Breast epithelium (tissue), 4 donors: ENCODE measurements at regions not wholly inside any gene's neighbourhood (a gene's known extent, or its start where the extent isn't known, plus 50 kb on each side); places are given as distances from the start of the nearest gene placed in this dataset.

Source experiments
- DNase-seq, 2 donors: peaks; one replicate each; pipeline ENCODE4 v3.0.0-alpha.2; 2019; ENCODE audit warnings: low spot score in 2 of 2
- H3K27ac ChIP-seq, 2 donors: fragments of 200-600 bp; sonication (generic) in 1 of 2; one replicate each; pipeline ENCODE4 v1.5.1; 2016 to 2019; ENCODE audit warnings: mild to moderate bottlenecking in 1 of 2
- H3K27me3 ChIP-seq, 2 donors: fragments of 200-600 bp; sonication (generic) in 1 of 2; one replicate each; pipeline versions ENCODE4 v1.5.1 to v1.6.0; 2017 to 2019; ENCODE audit warnings: control low read depth in 1 of 2, mild to moderate bottlenecking in 1 of 2
- H3K36me3 ChIP-seq: fragments of 200-600 bp; one replicate; pipeline ENCODE4 v1.5.1; 2019
- H3K4me1 ChIP-seq, 2 donors: fragments of 200-600 bp; sonication (generic); one replicate each; pipeline ENCODE4 v1.5.1; 2016 to 2019; ENCODE audit warnings: control low read depth in 1 of 2
- H3K4me3 ChIP-seq, 3 donors: fragments of 200-600 bp; sonication (generic); 1 replicate in 2 of 3; 2 replicates in 1 of 3; pipeline ENCODE4 v1.5.1; 2016 to 2019; ENCODE audit warnings: mild to moderate bottlenecking in 3 of 3, moderate library complexity in 2 of 3
- H3K9me3 ChIP-seq, 2 donors: fragments of 200-600 bp; sonication (generic) in 1 of 2; one replicate each; pipeline ENCODE4 v1.5.1; 2016 to 2019; ENCODE audit warnings: control low read depth in 1 of 2
- POLR2A ChIP-seq: fragments of 450-650 bp; IDR thresholded peaks from one replicate; pipeline ENCODE4 v1.6.1; 2016; ENCODE audit warnings: antibody characterized with exemption, mild to moderate bottlenecking, moderate library complexity
- POLR2AphosphoS5 ChIP-seq, 3 donors: sonication (generic); formaldehyde crosslinking; IDR thresholded peaks; one replicate each; pipeline ENCODE4 v1.6.1; 2017; ENCODE audit warnings: antibody characterized with exemption in 3 of 3
- intact Hi-C: fragments of 100-400 bp; cut with DNase I; formaldehyde crosslinking; loops from one replicate; pipeline ENCODE4 v1.15.1; 2023; ENCODE audit warnings: low total_unique reads
- TF ChIP-seq, protein P1 (sequence below), 3 donors: fragments of 450-650 bp; IDR thresholded peaks; one replicate each; pipeline ENCODE4 v1.5.1; 2016 to 2017; ENCODE audit warnings: antibody characterized with exemption in 3 of 3, mild to moderate bottlenecking in 3 of 3, moderate library complexity in 3 of 3

DNA sequence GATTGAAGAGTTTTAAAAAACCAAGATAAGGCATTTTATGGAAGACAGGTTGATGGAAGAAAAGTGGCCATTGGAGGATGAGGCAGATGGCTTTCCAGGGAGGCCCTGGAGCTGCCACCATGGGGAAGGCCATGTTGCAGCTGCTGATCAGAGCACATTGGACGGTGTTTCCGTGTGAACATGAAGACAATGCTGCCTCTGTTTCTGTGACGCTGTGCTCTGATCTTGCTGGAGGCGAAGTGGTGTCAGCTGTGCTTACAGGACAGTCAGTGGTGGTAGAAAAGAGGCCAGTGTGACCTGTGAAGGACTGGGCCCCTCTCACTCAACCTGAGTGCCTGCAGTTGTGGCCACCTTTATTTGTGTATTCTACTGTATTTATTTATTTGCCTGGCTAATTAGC, 132.9 kb downstream of the FAM204A start:
- no peak overlapping the region for H3K27ac ChIP-seq
- no peaks in the 10 kb centered on the region for H3K36me3 ChIP-seq
- DNase-seq: peak in 1 of 2 donors; percentile 30
- intact Hi-C loops: no loop called here
- TF ChIP-seq POLR2A (no peak), POLR2AphosphoS5 (IDR thresholded peaks at IDR 0.05) (no peak)
- TF ChIP-seq, protein P1, sequence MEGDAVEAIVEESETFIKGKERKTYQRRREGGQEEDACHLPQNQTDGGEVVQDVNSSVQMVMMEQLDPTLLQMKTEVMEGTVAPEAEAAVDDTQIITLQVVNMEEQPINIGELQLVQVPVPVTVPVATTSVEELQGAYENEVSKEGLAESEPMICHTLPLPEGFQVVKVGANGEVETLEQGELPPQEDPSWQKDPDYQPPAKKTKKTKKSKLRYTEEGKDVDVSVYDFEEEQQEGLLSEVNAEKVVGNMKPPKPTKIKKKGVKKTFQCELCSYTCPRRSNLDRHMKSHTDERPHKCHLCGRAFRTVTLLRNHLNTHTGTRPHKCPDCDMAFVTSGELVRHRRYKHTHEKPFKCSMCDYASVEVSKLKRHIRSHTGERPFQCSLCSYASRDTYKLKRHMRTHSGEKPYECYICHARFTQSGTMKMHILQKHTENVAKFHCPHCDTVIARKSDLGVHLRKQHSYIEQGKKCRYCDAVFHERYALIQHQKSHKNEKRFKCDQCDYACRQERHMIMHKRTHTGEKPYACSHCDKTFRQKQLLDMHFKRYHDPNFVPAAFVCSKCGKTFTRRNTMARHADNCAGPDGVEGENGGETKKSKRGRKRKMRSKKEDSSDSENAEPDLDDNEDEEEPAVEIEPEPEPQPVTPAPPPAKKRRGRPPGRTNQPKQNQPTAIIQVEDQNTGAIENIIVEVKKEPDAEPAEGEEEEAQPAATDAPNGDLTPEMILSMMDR (IDR thresholded peaks at IDR 0.05): no peak
- no peak overlapping the region for H3K4me3 ChIP-seq
- no peaks in the 10 kb centered on the region for H3K4me1 ChIP-seq
- no peaks in the 10 kb centered on the region for H3K9me3 ChIP-seq
- no peaks in the 10 kb centered on the region for H3K27me3 ChIP-seq

DNA sequence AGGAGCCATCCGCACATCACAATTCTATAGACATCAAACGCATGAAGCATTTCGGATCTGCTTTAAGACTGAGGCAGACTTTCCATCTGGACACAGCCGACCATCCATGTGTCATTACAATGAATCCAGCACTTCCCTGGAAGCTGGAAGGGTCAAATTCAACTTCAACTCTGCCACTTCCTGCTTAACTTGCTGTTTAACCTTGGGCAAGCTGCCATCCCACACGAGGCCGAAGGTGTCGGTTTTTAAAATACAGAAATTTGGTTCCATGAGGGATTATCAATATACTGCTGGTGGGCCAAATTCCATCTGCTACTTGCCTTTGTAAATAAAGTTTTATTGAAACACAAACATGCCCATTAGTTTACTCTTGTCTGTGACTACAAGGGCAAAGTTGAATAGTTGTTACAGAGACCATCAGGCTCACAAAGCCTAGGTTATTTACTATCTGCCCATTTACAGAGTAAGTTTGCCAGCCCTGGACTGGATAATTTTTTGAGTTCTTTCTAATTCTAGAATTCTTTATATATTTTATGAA, 134.6 kb downstream of the FAM204A start:
- DNase-seq: no peak
- TF ChIP-seq POLR2A (no peak), POLR2AphosphoS5 (IDR thresholded peaks at IDR 0.05) (no peak)
- TF ChIP-seq, protein P1 (IDR thresholded peaks at IDR 0.05): no peak
- H3K4me1 ChIP-seq: no peaks in the 10 kb centered on the region
- intact Hi-C loops: no loop called here
- no peaks in the 10 kb centered on the region for H3K9me3 ChIP-seq
- no peaks in the 10 kb centered on the region for H3K36me3 ChIP-seq
- no peak overlapping the region for H3K4me3 ChIP-seq
- H3K27me3 ChIP-seq: no peaks in the 10 kb centered on the region
- H3K27ac ChIP-seq: no peak overlapping the region

DNA sequence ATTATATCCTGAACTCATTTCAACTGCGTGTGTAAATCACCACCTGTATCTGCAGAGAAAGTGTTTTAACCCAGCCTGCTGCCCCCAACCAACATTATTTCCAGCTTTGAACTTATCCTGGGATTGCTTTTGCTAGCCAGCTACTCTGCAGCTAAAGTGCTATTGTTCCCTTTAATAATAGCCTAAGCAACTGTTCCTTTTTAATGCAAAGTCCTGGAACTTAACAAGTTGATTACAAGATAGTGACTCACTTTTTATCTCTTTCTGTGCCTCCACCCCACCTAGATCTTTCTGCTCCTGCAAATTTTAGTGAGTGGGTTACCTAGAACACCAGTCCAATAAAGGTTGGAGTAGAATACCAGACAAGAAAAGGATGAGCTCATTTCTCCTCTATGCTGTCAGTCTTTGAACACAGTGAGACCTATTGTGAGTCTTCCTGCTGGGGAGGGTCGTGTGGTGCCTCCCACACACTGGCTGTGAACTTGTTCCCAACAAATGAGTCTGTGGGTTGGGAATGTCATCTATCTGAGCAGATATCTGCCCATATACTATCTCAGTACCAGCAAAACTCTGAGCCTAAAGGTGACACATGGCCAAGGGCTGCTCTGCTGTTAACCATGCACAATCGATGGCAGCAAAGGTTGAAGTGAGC, 137.7 kb downstream of the FAM204A start:
- no peaks in the 10 kb centered on the region for H3K36me3 ChIP-seq
- peaks cover 0 to under 1% of the 10 kb centered on the region in 2 donors for H3K9me3 ChIP-seq
- TF ChIP-seq, protein P1 (IDR thresholded peaks at IDR 0.05): no peak
- no peak for TF ChIP-seq POLR2A
- no peak for TF ChIP-seq POLR2AphosphoS5 (IDR thresholded peaks at IDR 0.05)
- intact Hi-C loops: no loop called here
- H3K27ac ChIP-seq: no peak overlapping the region
- no peaks in the 10 kb centered on the region for H3K27me3 ChIP-seq
- DNase-seq: no peak
- no peaks in the 10 kb centered on the region for H3K4me1 ChIP-seq
- H3K4me3 ChIP-seq: no peak overlapping the region

DNA sequence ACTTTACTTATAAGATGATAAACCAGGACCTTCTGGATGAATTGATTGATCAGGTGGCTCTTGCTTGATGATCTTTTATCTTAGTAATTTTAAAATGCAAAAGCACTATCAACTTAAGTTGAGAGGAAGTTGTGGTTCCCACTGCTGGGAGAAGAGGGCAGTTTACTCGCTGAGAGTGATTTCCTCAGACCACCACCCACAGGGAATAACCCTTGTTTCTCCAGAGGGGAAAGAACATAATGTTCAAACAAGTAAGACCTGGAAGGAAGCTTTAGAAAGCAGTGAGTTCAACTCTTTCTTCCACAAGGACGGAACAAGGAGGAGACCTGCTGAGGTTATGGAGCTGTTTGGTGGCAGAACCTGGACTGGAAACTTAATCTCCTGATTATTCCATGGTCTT, 138.7 kb downstream of the FAM204A start:
- intact Hi-C loops: no loop called here
- no peaks in the 10 kb centered on the region for H3K27me3 ChIP-seq
- no peaks in the 10 kb centered on the region for H3K4me1 ChIP-seq
- peaks cover 0 to 7% of the 10 kb centered on the region in 2 donors for H3K9me3 ChIP-seq
- H3K27ac ChIP-seq: no peak overlapping the region
- H3K36me3 ChIP-seq: no peaks in the 10 kb centered on the region
- H3K4me3 ChIP-seq: no peak overlapping the region
- TF ChIP-seq POLR2AphosphoS5 (IDR thresholded peaks at IDR 0.05) (no peak), POLR2A (no peak)
- TF ChIP-seq, protein P1 (IDR thresholded peaks at IDR 0.05): no peak
- no peak for DNase-seq

DNA sequence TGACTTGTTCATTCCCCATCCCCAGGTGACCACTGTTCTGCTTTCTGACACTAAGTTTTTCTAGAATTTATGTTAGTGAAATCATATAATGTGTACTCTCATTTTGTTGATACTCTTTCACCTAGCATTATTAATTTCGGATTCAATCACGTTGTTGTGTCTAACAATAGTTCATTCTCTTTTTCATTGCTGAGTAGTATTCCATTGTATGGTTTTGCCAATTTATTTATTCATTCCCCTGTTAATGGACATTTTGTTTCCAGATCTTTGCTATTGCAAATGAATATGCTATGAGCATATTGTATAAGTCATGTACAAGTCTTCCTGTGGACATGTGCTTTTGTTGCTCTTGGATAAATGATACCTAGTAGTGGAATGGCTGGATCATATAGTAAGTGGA, 146.4 kb downstream of the FAM204A start:
- H3K36me3 ChIP-seq: no peaks in the 10 kb centered on the region
- no peaks in the 10 kb centered on the region for H3K27me3 ChIP-seq
- TF ChIP-seq POLR2AphosphoS5 (IDR thresholded peaks at IDR 0.05): no peak
- H3K4me3 ChIP-seq: no peak overlapping the region
- intact Hi-C loops: no loop called here
- H3K27ac ChIP-seq: no peak overlapping the region
- peaks cover 0 to 7% of the 10 kb centered on the region in 2 donors for H3K9me3 ChIP-seq
- DNase-seq: no peak
- H3K4me1 ChIP-seq: no peaks in the 10 kb centered on the region
